HG03175 (cell line): ENCODE measurements at regions not wholly inside any gene's neighbourhood (a gene's known extent, or its start where the extent isn't known, plus 50 kb on each side); places are given as distances from the start of the nearest gene placed in this dataset.
"Not testable (repeated sequence)": the region's sequence is repeated elsewhere in the genome, so short reads cannot be mapped to it uniquely, and the experiment has no call there.

Experiments
- ATAC-seq: cut with Tn5 transposase; IDR thresholded peaks from one replicate; pipeline ENCODE4 v1.9.1; 2021; ENCODE audit warnings: mild to moderate bottlenecking, moderate library complexity; ENCODE audit not compliant: unreplicated experiment

- no peak for ATAC-seq
Measured at GRCh38 chr3:135393159-135393558, 572.4 kb upstream of the PPP2R3A start.

DNA sequence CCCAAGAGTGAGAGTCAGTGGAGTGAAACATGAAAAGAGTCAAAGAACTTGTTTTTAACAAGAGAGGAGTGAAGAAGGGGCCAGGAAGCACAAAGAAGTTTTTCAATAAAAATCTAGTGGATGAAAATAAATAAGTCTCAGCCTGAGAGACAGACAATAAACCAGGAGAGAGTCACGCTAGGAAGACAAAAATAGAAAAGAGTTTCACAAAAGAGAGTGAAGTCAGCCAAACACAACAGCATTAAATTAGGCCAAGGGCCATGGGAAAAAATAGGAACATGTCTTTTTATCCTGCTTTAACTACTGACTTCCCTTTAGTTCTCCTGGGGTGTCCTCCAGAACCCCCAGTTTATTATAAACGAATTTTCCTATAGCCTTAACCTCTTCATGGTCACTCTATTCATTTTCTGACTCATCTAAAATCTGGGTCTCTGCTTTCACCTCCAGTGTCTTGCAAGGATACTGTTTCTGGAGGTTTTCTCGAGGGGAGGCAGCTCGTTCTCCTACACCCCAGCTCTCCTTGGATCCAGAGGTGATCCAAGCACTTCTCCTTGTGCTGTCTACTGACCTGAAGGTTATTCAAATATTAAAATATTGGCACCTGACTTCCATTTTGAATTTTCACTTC, 571.5 kb upstream of the PPP2R3A start:
- ATAC-seq, result no peak

- ATAC-seq, result no peak
Measured at GRCh38 chr3:135412475-135412874, 553.1 kb upstream of the PPP2R3A start.

DNA sequence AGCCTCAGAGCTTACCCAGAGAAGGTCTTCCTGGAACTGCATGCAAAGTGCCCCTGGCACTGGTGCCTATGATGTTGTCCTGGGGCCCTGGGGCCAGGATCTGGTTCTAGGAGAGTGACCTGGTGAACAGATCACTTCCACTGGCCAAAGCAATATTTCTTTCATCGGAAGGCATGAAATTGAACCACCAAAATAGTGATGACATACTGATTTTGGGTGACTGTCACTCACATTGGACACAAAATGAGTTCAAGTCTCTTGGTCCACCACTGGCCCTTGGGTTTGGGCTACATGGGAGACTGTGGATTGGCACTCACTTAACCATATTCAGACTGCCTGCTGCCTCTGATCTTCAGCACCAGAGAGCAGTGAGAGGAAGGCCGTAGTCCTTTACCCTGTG, 549.3 kb upstream of the PPP2R3A start:
- ATAC-seq, result no peak

DNA sequence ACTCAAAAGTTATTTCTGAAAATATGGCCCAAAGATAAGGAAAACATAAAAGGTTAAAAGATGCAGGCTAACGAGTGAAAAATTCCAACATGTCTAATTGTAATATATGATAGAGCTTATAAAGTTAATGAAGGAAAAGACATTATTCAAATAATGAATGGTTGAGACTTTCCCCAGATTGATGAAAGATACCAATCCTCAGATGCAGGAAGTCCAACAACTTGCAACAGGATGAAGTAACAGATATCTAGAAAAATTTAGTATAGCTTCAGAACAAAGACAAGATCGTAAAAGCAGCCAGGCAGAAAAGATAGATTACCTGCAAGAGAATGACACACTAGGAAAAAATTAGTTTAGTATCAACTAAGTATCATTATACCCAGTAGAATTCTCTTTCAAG, 546.4 kb upstream of the PPP2R3A start:
- ATAC-seq, result no peak

DNA sequence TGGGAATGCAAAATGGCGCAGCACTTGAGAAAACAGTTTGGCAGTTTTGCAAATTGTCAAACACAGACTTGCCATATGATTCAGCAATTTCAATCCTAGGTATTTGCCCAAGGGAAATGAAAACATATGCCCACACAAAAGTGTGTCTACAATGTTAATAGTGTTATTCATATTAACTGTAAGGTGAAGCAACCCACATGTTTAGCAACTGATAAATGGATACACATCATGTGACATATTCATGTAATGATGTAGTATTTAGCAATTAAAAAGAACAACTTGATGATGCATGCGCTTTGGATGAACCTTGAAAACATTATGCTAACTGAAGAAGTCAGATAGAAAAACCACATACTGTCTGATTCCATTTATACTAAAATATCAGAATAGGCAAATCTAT, 539.0 kb upstream of the PPP2R3A start:
- no peak for ATAC-seq

DNA sequence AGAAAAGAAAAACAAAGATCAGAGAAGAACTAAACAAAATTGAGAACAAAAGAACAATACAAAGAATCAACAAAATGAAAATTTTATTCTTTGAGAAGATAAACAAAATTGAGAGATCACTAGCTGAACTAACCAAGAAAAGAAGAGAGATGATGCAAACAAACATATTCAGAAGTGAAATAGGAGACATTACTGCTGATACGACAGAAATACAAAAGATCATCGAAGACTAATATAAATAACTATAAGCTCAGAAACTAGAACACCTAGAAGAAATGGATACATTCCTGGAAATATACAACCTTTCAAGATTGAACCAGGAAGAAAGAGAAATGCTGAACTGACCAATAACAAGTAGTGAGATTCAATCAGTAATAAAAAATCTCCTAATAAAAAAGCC, 533.1 kb upstream of the PPP2R3A start:
- no peak for ATAC-seq

DNA sequence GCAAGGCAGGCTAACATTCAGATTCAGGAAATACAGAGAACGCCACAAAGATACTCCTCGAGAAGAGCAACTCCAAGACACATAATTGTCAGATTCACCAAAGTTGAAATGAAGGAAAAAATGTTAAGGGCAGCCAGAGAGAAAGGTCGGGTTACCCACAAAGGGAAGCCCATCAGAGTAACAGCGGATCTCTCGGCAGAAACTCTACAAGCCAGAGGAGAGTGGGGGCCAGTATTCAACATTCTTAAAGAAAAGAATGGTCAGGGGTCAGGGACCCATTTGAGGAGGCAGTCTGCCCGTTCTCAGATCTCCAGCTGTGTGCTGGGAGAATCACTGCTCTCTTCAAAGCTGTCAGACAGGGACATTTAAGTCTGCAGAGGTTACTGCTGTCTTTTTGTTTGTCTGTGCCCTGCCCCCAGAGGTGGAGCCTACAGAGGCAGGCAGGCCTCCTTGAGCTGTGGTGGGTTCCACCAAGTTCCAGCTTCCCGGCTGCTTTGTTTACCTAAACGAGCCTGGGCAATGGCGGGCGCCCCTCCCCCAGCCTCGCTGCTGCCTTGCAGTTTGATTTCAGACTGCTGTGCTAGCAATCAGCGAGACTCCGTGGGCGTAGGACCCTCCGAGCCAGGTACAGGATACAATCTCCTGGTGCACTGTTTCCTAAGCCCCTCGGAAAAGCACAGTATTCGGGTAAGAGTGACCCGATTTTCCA, 526.5 kb upstream of the PPP2R3A start:
- ATAC-seq, result not testable (repeated sequence)

DNA sequence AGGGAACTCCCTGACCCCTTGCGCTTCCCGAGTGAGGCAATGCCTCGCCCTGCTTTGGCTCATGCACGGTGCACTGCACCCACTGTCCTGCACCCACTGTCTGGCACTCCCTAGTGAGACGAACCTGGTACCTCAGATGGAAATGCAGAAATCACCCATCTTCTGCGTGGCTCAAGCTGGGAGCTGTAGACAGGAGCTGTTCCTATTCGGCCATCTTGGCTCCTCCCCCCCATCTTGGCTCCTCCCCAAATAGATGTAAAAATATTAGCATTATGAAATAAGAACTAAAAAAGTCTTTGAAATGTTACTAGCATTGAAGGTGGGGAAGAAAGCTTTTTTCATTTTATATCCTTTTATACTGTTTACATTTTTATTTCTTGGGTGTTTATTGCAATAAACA, 525.9 kb upstream of the PPP2R3A start:
- not testable (repeated sequence) for ATAC-seq

DNA sequence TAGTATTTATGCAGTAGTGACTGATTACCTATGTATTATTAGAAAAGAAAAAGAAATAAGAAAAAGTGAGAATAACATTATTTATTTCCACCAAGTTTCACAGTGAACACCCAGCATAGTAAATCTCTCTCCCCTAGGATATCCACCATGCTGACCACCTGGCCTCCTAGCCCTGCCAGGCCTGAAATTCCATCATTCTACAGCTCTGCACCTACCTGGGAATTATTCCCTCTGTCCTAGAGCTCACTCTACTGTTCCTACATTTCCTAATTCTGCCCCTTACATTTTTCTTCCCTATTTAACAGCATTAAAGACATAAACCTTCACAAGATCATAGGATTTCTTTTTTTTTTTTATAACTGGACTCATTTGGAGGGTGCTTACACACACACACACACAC, 525.3 kb upstream of the PPP2R3A start:
- ATAC-seq, result no peak

- no peak for ATAC-seq
Measured at GRCh38 chr3:135440746-135441145, 524.8 kb upstream of the PPP2R3A start.

- ATAC-seq, result no peak
Measured at GRCh38 chr3:135444058-135444457, 521.5 kb upstream of the PPP2R3A start.

- no peak for ATAC-seq
Measured at GRCh38 chr3:135447483-135447882, 518.0 kb upstream of the PPP2R3A start.

- no peak for ATAC-seq
Measured at GRCh38 chr3:135448520-135448919, 517.0 kb upstream of the PPP2R3A start.

GRCh38 chr3:135449046-135449445, 516.5 kb upstream of the PPP2R3A start:
- no peak for ATAC-seq

DNA sequence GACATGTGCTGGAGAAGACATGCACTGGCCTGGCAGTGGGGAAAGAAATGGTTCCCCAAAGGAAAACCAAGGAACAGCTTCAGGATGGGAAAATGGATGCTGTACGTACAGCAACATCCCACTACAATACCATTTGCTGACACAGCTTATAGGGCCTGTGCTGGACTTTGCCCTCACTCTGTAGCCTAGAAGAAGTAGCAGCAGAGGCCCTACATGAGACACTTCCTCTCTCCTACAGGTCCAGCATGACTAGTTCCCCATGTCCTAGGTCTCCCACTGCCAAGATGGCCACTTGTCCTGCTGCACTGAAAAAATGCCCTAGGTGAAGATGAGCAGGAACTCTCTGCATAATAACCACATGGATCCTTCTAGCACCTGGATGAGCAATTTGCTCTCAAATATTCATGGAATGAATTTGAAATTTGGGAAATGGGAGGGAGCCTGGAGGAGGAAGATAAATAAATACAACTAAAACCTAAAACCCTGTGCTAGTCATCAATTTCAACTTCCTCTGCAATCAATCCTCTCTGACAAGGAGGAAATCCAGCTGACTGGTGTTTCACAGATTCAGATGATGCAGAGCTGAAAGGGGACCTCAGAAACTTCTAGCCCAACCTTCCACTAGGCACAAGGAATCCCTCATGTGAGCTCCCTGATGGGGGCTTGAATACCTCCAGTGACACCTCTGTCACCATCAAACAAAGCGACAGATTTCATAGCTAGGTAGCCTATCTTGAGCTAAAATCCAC, 514.3 kb upstream of the PPP2R3A start:
- ATAC-seq, result no peak

DNA sequence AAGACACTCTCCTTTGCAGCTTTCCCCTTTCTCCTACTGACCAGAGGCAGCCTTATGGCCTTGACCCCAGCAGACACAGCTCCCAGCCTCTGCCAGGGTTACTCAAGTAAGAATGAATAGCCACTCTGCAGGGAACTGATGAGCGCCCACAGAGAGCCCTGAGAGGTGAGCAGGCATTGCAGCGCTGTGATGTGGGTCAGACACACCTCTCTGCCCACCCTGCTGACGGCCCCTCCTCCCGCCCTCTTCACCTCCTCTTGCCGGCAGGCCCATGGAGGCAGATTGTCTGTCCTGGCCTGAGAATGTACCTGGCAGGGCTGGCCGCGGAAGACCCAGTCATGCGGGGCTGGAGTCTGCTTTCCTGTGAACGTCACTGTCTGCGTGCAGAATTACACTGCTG, 512.6 kb upstream of the PPP2R3A start:
- no peak for ATAC-seq

GRCh38 chr3:135453326-135453725, 512.2 kb upstream of the PPP2R3A start:
- no peak for ATAC-seq

- no peak for ATAC-seq
Measured at GRCh38 chr3:135454890-135455289, 510.6 kb upstream of the PPP2R3A start.

- ATAC-seq, result no peak
Measured at GRCh38 chr3:135456108-135456790, 509.3 kb upstream of the PPP2R3A start.

GRCh38 chr3:135458541-135459322, 506.8 kb upstream of the PPP2R3A start:
- no peak for ATAC-seq
